DMS53 treated with DMSO at 0.1 percent for 48 hours (cell line): ENCODE measurements at regions not wholly inside any gene's neighbourhood (a gene's known extent, or its start where the extent isn't known, plus 50 kb on each side); places are given as distances from the start of the nearest gene placed in this dataset.
"Not testable (repeated sequence)": the region's sequence is repeated elsewhere in the genome, so short reads cannot be mapped to it uniquely, and the experiment has no call there.

Experiments
- DNase-seq: peaks from one replicate; lab custom pipeline; 2025; ENCODE audit not compliant: unreplicated experiment; lab: John Stamatoyannopoulos, UW

DNA sequence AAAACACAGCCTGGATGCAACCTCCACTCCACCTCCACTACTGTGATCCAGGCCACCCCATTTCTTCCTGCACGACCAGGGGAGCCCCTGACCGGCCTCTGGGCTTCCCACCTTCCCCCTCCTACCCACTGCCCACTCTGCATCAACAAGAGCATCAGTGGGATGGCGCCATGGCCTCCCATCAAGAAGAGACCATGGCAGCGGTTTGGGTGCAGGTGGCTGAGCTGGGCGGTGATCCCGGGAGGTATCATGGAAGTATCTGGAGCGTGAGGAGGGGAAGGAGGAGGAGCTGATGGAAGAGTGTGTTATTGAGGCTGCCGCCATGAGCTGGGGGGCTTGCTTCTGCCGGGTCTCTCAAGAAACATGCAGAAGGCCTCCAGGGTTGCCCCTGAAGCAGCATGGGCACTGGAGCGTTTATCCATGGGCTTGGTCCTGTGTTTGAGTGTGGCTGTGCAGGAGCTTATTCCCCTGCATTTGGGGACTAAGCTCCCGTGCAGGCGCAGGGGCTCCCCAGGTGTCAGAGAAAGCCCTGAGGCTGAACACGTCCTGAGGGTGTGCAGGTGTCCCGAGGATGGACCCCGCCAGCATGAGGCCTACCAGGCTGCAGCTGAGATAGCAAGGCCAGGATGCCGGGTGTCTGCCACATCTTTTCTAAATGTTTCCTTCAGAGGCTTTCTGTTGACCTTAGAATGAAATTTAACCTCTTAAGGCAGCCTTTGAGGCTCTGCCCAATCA, 99.2 kb upstream of the PCBD1 start:
- DNase-seq, result no peak

DNA sequence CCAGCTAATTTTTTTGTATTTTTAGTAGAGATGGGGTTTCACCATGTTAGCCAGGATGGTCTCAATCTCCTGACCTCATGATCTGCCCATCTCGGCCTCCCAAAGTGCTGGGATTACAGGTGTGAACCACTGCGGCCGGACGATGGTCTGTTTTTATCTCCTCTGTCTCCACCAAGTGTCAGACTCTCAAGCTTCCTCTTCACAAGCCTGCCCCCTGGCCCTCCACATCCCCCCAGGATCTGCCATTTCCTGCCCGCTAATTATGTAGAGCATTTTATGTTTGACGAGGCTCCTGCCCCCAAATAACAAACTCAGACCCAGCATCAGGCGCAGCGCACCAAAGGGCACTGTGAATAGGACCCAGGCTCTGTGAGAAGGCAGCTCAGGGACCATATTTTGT, 101.8 kb upstream of the PCBD1 start:
- DNase-seq, result not testable (repeated sequence)

GRCh38 chr10:70990681-70991080, 102.3 kb upstream of the PCBD1 start:
- no peak for DNase-seq

- no peak for DNase-seq
Measured at GRCh38 chr10:70991140-70992124, 103.1 kb upstream of the PCBD1 start.

DNA sequence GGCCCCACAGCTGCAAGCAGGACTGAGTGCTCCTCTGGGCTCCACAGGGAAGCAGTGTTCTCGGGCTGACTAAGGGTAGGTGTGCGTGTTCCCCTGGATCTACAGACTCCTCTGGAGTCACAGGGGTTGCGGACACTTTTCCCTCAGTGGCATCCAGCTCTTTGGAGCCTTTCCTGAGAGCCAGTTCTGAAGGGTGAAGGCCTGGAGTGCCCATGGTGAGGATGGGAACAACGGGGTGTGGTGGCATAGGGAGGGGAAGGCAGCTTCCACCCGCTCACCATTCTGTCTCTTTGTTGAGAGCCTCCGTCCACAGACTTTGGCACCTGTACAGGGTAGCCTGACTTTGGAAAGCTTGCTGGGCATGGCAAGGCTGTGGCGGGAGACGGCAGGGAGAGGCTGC, 104.1 kb upstream of the PCBD1 start:
- DNase-seq, result no peak

GRCh38 chr10:70993051-70993450, 104.7 kb upstream of the PCBD1 start:
- no peak for DNase-seq

DNA sequence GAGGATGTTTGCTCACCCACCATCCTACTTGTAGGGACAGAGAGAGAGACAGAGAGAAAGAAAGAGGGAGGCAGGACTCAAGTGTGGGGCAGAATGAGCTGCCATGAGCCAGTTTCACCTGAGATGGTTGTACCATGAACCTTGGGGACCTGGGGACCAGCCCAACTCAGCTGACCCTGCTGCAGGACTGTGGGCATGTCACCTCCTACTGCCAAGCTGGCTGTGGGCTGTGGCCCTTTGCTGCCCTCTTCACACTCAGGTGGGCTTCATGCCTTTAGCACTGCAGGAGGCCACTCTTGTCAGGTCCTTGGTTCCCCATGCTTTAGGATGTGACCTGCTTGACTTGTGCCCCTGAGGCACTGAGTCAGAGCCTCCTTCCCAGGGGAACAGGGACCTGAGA, 108.2 kb upstream of the PCBD1 start:
- no peak for DNase-seq

DNA sequence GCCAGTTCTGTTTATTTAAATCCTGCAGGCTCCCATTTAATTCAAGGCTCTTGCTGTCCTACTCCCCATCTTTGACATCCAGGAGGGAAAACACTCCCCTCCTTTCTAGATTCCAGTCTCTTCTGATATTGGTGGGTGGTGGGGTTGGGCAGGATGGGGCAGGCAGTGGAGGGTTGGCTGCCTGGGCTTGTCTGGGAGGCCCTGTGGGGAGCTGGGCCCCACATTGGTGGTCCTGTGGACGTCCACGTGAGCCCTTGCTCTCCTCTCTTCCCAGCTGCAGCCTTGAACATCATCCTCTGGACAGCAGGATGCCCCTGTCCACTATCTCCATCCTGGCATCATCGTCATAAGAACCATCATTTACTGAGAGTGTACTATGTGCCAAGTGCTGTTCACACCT, 108.9 kb upstream of the PCBD1 start:
- no peak for DNase-seq

DNA sequence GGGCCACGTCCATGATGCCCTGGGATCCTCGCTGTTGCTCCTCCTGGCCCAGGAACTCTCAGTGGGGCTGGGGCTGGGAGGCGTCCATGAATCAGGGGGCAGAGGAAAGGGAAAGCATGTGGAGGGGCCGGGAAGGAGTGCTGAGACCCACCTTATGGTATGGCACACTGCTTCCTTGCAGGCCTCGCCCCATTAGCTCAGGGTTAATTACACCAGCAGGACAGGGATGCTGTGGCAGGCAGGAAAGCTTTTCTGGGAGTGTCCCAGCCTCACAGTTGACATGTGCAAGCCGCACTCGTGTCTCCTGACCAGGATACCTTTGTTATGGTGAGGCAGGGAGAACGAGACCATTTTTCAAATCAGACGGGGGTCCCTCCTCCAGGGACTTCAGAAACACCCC, 109.7 kb upstream of the PCBD1 start:
- no peak for DNase-seq

DNA sequence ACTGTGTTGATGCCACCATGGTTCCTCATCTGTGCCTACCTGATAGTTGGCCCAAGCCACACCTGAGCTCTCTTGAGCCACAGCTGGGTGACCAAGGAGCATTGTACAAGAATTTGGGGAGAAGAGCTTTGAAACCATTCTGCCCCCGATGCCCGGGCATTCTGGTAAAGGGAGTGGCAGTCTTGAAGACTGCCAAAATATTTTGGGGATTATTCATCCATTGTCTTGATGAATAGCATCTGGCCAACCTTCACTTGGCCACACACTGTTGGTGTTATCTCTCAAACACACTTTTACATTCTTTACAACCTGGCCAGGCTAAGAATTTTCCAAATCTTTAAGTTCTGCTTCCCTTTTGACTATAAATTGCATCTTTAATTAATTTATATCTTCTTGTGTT, 113.1 kb upstream of the PCBD1 start:
- DNase-seq, result no peak

- no peak for DNase-seq
Measured at GRCh38 chr10:71004176-71005075, 116.1 kb upstream of the PCBD1 start.

GRCh38 chr10:71005337-71006305, 117.3 kb upstream of the PCBD1 start:
- DNase-seq, result no peak

DNA sequence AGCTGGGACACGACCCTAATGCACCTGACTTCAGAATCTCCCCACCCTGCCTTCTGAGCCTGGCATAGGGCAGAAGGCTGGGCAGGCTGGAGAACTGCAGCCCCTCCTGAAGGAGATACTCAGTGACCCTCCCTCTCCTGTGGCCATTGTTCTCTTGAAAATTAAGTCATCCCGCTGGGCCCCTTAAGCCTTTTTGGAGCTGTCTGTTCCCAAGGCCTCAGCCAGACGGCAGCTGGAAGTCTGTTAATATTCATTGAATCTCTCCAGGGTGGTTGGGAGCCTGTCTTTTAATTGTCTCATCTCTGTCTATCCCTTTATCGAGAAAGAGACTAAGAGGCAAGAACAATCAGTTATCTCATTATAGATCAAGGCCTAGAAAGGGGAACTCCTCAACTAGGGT, 118.1 kb upstream of the PCBD1 start:
- no peak for DNase-seq

DNA sequence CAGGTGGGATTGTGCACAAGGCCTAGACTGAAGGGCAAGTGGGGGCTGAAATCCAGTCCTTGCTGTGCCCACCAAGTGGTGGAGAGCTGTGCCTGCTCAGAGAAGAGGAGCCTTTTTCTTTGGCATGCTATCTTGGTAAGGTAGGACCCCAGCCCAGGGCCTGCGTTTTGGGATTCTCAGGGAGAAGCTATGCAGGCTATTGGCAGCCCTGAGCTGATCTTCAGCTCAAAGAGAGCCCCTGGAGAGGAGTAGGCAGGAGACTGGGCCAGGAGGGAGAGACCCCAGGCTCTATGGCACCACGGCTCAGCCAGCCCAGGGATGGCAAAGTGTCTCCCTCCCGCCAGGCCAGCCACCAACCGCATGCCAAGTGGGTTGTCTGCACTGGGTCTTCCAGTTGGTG, 119.2 kb upstream of the PCBD1 start:
- DNase-seq, result no peak

GRCh38 chr10:71008150-71008549, 119.8 kb upstream of the PCBD1 start:
- no peak for DNase-seq

DNA sequence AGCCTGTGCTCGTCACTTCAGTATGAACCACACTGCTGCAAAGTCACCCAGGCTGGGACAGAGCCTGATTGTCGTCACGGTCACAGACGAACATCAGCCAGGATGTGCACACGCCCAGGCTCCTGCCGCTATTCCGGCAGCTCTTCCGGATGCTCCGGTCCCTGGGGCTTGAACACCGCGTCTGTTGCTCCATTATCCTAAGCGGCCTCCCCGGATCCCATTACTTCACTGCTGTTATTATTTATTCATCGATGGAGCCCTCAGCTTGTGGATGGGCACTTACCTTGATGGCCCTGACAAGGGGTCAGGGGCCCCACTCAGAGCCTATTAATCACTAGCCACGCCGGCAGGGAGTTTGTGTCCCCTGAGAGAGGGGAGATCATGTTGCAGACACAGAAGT, 120.8 kb upstream of the PCBD1 start:
- DNase-seq, result no peak

GRCh38 chr10:71010730-71011129, 122.4 kb upstream of the PCBD1 start:
- no peak for DNase-seq

GRCh38 chr10:71011141-71011540, 122.8 kb upstream of the PCBD1 start:
- no peak for DNase-seq

DNA sequence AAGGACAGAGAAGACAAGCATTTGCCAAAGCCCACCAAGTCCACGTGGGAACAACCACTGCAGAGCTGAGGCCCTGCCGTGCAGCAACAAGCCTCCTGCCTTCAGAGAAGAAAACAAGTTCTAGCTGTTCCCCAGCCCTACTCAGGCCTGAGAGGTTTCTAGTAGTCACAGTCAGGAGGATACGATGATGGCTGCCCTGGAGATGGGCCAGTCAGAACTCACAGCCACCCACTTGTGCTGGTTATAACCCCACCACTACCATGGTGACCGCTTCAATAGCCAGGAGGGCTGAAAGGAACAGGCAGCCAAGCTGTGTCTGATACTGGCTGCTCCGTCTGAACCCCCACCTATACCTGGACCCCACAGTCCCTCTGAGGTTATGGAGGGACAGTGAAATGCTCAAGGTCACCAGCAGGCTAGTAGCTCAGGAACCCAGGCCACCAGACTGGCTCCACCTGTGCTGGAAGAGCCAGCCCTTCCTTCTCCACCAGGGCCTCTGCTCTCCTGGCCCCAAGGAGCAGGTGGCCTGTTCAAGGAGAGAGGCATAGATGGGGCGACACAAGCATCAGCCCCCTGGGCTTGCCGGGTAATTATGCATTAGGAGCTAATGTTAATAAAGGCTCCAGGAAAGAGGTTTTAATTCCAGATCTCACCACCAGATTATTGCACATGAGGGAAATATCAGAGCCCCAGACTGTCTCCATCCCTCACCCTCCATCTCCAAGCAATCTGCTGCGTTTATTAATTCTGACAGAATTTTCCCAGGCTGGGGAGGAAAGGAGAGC, 125.8 kb upstream of the PCBD1 start:
- no peak for DNase-seq
